GM12873 (cell line): ENCODE measurements at regions not wholly inside any gene's neighbourhood (a gene's known extent, or its start where the extent isn't known, plus 50 kb on each side); places are given as distances from the start of the nearest gene placed in this dataset.

ENCODE experiments used
- TF ChIP-seq, protein P1 (sequence below): IDR thresholded peaks from 2 replicates; pipeline ENCODE4 v1.5.1; 2012; ENCODE audit warnings: low read depth, mild to moderate bottlenecking, moderate library complexity, low read length, control low read depth; ENCODE audit not compliant: insufficient read depth; ENCODE audit errors: missing control alignments

DNA sequence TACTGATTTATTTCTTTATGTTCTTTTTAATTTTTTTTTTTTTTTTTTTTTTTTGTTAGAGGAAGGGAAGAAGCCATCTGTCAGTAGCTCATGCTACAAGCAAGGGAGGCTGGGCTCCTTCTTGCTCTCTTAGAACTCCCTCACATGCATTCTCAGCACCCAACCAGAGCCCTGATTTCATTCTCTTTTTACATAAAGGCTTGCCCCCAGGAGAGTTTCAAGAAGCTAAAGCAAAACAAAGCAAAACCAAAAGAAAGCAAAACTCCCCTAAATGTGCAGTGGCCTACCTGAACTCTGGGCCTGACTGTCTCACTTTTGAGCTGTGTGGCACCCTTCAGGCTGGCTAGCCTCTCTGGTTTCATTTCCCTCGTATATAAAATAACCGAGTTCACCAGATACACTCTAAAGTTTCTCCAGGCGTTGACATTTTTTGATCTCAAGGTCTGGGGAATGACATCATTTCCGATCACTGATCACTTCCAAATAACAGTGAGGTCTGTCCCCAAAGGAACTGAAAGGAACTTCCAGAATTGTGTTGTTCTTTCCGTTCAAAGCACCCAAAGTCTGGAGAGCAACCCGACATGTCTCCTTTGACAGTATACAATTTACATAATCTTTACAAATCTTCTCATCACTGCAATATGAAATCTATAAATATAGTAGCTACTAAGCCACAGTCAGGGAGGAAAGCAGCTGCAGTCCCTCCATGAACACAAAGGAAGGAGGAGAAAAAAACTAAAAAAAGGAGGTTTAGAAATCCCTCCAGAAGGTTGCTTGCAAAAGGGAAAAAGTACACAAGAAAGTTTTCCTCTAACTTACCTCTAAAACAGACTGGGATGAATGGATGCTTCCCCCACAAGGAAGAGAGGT lies 145.6 kb upstream of the NCK2 start:
- TF ChIP-seq, protein P1, sequence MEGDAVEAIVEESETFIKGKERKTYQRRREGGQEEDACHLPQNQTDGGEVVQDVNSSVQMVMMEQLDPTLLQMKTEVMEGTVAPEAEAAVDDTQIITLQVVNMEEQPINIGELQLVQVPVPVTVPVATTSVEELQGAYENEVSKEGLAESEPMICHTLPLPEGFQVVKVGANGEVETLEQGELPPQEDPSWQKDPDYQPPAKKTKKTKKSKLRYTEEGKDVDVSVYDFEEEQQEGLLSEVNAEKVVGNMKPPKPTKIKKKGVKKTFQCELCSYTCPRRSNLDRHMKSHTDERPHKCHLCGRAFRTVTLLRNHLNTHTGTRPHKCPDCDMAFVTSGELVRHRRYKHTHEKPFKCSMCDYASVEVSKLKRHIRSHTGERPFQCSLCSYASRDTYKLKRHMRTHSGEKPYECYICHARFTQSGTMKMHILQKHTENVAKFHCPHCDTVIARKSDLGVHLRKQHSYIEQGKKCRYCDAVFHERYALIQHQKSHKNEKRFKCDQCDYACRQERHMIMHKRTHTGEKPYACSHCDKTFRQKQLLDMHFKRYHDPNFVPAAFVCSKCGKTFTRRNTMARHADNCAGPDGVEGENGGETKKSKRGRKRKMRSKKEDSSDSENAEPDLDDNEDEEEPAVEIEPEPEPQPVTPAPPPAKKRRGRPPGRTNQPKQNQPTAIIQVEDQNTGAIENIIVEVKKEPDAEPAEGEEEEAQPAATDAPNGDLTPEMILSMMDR: no peak

GRCh38 chr2:105597806-105598803 lies 146.6 kb upstream of the NCK2 start:
- TF ChIP-seq, protein P1: no peak

- TF ChIP-seq, protein P1: no peak
These were observed 147.5 kb upstream of the NCK2 start for GRCh38 chr2:105597011-105597805.

DNA sequence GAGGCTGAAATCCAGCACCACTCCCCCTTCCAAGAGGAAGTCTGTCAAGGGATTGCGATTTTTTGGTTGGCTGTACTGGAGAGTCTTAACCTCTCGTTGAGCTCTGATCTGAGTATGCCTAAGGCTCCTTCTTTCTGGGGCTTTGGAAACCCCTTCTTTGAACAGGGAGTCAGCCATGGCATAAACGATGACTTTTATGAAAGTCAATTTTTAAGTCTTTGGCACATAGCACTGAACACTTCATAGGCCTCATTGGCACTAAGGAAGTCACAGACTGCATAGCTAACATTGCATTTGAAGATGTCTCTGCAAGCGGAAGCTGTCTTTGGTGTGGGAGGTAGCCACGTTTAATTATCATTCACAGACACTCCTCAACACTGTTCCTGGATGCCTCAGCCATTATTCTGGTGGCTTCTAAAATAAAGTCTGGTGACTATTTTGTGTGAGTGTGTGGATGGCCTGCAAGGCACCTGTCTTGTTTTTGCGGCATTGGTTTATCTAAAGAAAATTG lies 148.2 kb upstream of the NCK2 start:
- TF ChIP-seq, protein P1: no peak

DNA sequence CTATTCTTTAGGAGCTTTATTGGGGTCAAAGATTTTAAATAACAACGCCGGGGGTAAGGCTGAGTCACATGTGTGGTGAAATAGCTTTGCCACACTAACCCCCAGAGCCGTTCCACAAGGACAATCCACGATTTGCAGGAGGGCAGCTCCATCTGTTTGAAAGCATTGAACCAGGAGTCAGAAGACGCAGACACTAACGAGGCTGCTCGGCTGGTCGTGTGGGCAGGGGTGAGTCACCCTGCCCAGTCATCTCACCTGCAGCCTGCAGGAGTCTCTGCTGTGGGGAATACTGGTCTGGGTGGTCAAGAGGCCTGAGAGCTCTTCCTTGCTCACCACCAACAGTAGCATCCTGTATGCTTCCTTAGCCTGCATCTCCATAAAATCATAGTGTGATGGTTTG lies 149.2 kb upstream of the NCK2 start:
- TF ChIP-seq, protein P1: no peak

DNA sequence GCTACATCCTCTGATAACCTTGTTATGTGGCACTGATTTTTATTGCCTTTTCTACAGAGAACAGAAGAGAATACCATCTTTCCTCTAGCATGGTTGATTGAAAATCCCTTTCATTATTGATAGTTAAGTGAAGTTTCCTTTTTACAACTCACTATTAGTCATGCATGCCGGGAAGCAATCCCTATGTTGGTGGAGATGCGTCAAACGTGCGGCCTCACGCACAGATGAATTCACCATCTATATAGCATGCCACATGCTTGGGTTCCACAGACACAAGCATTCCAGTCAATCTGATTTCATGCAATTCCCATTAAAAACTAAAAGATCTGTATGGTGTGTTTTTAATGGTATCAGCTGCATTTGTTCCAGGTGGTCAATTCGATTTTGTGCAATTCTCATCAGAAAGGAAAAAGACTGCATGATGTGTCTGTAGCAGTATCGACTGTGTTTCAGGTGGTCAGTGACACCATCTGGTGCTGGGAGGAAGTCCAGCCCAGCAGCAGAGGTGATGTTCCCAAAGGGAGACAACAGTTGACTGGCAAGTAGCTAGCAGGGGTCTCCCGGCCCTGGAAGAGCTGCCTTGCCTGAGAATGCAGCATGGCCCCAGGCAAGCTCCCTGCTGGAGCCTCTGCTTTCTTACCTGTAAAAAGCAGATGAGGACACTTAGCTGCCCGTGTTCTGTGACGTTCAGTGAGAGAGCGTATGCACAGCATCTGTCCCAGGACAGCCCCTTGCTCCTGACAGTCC lies 151.3 kb upstream of the NCK2 start:
- TF ChIP-seq, protein P1: no peak
